DMS53 treated with DMSO at 0.1 percent for 48 hours (cell line): ENCODE measurements at regions not wholly inside any gene's neighbourhood (a gene's known extent, or its start where the extent isn't known, plus 50 kb on each side); places are given as distances from the start of the nearest gene placed in this dataset.

Experiments used
- DNase-seq: peaks from one replicate; lab custom pipeline; 2025; ENCODE audit not compliant: unreplicated experiment; lab: John Stamatoyannopoulos, UW

DNA sequence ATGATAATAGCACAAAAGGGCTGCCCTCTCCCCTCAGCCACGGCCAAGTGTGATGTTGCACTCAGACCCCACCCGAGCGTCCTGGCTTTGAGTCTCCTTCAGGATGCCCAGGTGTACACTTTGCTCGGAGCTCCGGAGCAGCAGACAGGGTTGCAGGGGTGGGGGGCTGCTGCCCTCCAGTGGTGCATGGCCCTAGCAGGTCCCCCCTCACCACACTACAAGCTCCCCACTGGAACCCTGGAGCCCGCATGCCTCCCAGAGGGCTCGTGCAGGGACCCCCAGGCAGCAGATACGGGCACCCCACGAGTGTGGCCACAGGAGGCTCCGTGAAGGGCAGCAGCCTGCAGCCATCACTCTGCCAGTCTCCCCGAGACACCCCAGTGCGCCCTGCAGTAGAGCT, 69.9 kb upstream of the C14orf180 start:
- DNase-seq: no peak

DNA sequence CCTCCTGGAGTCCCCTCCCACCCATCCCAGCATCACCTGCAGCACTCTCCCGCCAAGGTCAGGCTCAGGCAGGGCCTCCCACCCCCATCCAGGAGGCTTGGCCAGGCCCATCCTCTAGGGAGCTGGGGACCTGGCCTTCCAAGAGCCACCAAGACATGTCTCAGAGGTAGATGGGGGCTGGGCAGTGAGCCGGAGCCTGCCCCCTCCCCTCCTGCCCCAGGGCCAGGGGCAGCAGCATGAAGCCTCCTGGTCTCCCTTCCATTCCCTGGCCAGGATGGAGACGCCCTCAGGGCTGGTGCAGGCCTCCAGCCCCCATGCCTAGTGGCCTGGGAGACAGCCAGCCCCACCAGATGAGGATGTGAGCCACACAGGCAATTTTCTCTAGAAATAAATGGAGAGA, 69.3 kb upstream of the C14orf180 start:
- DNase-seq: no peak

DNA sequence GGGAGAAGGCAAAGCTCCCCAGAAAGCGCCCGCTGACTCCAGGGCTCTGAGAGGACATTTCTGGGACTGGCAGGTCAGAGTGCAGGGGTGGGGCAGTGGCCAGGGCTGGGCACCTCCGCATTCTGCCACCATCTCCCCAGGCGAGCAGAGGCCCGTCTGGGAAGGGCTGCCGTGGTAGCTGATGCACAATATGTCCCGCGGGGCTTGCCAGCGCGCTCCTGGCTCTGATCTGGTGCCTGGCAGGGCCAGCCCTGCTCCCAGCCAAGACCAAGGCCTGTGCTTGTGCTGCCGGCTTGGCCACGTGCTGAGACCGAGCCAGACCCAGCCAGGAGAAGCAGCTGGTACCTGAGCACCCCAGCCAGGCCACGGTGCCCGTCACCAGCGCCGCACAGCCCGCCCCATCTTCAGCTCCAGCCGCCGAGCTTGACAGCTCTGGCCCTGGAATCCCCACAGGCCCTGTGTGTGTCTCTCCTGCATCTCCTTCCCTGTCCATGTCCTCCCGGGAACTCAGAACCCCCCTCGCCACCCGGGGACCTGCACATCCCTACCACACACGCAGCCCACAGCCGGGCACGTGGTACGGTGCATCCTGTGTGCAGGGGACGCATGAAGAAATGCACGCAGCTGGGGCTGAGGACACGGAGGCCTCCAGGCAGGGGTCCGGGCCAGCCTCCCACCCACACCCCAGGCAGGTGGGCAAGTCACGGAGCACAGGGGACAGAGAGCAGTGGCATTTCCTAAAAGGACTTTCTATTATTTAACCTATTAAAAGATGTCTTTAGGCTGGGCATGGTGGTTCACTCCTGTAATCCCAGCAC, 68.6 kb upstream of the C14orf180 start:
- DNase-seq: no peak

DNA sequence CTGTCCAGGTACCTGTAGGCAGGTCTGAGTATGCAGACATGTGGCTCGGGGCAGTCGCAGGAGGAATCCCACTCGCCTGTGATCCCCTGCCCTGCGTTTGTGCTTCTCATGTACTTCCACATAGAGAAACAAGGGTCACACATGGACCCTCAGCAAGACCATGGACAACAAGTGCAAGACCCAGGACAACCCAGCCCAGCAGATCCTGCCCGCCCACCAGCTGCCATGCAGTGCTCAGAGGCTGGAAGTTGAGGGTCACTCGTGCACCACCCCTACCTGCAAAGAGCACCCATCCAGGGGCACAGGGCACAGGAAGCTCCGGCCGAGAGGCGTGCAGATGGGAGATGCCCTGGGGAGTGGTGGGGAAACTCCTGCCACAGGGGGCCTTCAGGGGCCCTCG, 67.5 kb upstream of the C14orf180 start:
- no peak for DNase-seq

DNA sequence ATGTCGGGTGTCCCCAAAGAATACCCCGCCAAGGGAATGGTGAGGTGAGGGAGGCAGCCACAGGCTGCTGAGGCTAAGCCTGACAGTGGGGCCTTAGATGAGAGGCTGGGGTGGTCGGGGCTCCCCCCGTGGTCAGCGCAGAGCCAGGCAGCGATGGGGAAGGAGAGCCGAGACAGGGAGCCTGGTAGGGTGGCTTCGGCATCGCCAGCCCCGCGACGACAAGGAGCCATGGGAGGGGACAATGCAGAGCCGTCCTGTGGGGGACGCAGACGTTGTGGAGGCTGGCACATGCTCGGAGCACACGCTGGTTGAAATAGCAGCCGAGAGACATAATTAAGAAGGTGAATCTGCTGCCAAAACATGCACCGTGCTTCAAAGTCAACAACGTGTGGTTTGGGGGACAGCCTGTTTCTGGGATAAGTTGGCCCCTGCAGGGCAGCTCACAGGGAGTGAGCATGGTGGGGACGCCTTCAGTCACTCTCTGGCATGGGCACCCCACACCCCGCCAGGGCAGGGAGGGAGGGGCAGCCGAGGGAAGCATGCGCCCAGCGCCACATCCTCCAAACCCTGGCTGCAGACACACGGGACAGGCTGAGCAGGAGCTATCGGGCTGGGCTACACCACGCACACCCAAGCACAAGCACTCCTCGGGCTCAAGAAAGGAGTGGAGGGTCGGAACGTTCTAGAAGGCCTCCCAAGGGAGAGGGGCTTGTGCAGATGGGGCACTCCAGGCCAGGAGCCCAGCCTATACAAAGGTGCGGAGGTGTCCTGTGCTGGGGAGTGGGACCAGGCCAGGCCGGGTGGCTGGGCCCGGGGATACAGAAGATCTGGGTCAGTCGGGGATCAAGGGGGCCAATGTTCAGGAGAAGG, 66.6 kb upstream of the C14orf180 start:
- DNase-seq: no peak

DNA sequence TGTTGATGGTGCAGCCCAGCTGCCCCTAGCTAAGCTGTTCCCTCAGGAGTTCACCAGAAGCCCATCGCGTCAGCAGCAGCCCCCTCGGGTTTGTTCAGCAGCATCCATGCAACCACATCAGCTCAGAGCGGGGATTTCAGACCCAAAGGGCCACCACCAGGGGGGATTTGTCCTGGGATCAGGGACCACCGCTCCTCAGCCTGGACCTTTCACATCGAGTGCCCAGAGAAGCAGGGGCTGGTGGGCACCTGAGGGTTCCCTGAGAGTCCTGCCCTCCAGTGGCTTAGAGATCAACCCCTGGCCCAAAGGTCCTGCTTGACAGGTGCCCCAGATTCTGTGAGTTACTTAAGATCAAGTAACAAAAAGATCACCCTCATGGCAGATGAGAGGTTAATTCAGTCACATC, 65.9 kb upstream of the C14orf180 start:
- no peak for DNase-seq

DNA sequence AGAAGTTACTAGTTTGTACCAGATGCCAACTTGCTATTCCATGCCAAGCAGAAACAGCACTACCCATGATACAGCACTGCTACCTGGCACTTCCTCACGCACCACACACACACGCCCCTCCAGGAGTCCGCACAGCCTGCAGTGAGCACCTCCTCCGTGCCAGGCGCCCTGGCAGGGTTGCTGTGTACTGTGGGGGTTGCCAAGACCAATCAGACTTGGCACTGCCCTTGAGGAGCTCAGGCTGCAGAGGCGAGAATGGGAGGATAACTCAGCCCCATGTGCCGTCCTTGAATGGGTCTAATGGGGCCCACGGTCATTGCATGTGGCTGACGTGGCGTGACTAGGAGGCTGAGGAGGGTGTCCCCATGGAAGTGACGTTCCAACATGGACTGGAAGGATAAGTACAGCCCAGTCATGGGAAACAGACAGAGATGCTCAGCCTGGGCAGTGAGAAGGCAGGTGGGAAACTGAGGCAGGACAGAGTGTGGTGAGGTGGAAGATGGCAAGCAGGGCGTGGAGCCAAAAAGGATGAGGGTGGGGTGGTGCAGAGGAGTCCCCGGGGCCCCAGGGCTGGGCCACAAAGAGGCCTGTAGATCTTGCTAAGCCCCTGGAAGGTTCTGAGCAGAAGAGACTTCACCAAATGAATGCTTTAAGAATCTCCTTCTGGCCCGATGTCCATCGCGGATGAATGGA, 65.3 kb upstream of the C14orf180 start:
- DNase-seq: no peak

DNA sequence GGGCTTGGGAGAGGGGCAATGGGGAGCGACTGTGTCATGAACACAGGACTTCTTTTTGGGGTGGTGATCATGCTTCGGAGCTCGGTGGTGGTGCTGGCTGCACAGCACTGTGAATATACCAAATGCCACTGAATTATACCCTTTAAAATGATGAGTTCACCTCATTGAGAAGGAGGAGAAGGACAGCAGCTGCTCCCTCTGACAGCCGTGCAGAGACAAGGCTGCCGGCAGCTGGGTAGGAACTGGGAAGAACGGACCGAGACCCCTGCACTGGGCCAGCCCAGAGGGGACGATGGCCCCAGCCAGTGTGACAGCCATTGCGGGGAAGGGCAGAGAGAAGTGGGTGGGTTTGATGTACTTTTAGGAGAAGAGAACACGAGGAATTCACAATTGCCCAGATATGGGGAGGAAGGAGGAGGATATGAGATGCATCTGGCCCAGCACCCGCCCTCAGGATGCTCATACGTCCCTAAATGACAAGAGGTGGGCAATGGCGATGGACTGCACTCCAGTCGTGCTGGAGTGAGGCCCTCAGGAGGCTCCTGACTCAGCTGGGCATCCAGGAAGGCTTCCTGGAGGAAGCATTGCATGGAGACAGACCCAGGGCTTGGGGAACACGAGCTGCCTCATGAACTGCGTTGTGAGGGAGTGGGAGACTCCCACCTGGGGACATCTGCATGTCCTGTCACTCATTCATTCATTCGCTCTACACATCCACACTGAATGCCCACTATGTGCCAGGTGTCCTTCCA, 64.3 kb upstream of the C14orf180 start:
- no peak for DNase-seq

DNA sequence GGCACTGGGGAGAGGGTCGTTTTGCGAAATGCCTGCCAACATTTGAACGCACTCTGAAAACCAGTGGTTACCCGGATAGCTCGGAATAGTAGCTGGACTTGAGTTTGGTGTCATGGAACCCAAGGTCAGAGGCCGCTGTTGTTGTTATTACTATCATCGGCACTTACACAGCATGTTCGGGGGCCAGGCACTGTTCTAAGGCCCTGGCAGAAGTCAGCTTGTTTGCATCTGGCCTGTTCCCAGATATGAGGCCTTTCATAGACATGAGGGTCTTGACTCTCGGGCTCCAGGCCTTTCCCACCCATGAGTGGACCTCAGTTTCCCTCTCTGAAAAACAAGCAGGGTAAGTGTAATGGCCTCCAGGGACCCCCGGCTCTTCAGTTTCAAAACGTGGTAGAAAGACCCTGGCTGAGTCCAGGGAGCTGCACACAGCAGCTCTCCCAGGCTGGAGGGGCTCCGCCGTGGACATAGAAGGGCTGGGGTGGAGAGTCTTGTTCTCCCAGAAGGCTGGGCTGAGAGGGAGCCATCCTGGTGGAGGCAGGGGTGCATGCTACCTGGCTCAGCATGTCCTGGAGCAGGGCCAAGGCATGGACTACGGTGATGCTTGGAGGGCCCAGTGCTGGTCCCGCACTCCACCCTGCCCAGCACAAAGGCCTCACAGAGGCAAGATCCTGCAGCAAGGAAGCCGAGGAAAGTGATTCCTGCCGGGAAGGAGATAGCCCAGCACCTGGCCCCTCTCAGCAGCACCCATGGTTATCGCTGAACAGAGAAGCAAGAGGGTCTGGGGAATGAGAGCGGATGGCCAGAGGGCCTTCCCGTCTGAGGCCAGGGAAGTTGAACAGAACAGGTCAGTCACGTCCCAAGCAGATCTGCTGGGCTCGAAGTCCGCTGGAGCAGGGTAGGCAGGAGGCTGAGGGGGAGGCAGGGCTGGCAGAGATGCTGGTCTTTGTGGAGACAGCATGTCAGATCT, 63.5 kb upstream of the C14orf180 start:
- DNase-seq: no peak

DNA sequence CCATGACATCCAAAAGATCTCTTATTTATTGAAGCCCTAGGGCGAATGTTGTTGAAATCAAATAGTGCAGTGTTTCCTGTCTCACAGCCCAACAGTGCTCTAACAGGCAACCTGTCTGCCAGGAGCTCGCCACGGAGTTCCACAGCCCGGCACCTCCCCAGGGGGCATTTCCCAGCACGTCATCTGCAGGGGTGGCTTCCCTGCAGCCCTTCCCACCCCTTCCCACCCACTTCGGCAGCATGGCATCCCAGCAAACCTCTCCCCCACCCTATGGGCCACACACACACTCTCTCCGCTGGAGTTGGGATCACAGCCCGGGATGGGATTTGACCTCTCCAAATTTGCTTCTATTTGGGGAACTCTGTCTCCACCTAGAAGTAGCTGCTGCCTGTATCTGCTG, 62.7 kb upstream of the C14orf180 start:
- no peak for DNase-seq

DNA sequence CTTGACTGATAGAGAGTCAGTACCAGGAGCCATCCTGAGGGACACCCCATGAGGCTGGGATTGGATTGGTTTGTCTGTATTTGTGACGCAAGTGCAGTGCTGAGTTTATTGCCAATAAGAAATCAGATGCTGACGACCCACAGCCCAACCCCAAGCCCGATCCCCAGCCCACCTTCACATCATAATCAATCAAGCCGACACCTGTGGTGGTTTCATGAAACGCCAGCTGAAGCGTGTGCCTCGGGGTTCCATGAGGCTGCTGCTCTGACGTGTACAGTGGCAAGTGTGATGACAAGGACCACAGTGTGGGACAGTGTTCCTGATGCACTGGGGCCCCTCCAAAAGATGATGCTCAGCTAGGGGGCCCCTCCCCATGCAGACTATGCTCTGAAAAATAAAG, 62.1 kb upstream of the C14orf180 start:
- DNase-seq: no peak

DNA sequence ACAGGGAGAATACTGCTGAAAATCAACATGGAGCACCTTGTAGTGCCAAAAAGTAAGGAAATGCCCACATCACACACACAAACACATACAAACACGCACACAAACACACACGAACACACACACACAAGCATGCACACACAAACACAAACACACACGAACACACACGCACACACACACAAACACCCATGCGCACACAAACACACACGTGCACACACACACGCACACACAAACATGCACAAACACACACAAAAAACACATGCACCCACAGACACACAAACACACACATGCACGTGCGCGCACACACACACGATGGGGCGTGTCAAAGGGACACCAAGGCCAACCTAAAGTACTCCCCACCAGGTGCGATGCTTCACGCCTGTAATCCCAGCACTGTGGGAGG, 61.7 kb upstream of the C14orf180 start:
- no peak for DNase-seq

DNA sequence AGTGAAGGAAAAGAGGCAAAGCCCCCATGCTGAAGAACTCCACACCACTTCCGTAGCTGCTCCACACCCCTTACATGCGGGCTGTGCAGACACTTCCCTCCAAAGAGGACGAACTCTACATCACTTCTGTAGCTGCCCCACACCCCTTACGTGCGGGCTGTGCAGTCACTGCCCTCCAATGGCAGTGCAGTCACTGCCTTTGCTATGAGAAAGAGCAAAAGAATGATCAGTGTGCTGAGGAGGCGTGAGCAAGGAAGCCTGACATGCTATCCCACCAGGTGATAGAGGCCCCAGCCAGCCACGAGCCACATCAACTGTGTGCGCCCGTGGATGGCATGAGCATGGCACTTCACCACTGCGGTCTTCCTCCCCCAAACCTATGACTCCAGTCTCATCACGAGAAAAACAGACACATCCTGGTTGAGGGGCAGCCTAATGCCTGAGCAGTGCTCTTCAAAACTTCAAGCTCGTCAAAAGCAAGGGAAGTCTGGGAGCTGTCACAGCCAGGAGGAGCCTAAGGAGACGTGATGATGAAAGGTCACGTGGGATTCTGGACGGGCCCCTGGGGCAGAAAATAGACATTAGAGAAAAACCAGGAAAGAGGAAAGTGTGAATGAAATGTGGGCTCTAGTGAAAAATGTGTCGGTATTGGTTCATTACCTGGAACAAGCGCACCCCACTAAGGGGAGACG, 60.8 kb upstream of the C14orf180 start:
- no peak for DNase-seq

DNA sequence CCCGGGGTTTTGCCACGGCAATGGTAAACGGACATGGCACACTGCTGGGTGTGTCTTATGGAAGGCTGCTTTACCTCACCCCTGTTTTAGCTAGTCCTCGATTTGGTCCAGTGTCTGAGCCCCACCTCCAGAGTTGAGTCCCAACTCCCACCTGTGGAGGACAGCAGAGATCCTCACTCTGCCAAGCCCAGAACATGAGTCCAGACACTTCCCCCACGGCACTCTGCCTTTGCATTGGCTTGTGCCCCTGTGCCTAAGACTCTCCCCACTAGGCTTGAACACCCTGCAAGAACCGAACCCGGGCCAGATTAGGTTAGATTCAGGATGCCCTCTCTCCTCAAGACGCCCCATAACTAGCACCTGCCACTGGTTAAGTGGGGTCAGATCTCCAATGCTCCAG, 59.8 kb upstream of the C14orf180 start:
- DNase-seq: no peak

DNA sequence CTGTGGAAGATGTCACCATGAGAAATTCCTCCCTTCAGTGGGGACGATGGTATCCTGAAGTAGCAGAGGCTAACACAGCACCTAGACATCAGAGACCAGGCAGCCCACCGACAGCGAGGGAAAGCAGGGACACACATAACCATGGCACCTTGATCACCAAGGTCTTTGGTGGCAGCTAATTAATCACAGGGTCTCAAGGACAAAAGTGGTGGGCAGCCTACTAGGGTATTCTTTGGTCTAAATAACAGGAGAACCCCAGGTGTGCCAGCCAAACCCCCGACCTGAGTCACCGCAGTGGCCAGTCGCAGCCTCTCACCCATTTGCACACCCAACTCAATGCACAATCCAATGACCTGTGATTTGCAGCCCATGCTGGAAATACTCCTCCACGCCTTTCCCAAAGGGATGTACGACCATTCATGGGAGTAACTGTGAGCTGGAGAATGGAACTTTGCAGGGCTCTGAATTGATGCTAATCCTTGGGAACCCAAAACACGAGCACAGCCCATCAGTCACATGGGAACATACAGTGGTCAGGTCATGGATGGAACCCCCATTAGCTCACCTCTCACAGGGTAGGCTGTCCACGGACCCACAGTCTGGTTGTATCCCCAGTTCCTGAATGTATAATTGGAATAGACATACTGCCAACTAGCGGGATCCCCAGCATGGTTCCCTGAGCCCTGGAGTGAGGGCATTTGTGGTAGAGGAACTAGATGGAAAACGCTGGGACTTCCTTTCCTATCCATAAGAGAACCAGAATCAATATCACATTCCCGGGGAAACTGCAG, 58.7 kb upstream of the C14orf180 start:
- DNase-seq: no peak

DNA sequence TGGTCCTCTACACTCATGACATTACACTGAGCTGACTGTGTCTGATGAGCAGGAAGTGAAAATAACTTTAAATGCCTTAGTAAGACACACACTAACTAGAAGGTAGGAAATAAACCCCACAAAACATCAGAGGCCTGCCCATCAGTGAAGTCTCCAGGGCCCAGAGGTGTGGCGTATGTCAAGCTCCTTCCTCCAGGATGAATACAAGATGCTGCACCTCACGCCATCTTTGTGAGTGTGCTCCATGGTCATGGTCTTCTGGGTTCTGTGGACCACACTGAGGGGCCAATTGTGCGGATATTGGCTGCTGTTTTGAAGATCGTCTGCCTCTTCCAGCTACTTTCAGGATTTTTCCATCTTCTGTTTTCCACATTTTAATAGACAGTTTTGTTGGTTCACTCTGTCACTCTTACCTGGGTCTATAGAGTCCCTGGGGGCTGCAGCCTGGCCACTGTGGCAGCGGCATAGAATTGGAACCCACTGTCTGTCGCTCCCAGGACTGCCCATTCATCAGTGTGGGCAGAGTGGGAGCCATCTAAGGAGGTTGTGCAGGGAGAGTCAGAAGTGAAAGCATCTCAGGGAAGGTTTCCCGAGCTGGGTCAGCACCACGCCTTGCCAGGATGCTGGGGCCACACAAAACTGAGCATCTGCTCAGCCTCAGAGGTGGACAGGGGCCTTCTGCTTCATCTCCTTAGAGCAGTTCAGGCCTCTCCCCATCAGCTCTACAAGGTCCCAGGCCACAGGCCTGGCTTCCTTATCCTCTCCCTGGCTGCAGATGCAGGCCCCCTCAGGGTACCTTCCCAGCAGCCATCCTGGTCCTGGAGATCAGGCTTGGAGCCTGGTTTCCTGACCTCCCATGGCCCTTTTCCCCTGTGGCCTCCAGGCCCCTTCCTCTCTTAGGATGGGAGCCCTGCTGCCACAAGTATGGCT, 57.5 kb upstream of the C14orf180 start:
- DNase-seq: no peak

DNA sequence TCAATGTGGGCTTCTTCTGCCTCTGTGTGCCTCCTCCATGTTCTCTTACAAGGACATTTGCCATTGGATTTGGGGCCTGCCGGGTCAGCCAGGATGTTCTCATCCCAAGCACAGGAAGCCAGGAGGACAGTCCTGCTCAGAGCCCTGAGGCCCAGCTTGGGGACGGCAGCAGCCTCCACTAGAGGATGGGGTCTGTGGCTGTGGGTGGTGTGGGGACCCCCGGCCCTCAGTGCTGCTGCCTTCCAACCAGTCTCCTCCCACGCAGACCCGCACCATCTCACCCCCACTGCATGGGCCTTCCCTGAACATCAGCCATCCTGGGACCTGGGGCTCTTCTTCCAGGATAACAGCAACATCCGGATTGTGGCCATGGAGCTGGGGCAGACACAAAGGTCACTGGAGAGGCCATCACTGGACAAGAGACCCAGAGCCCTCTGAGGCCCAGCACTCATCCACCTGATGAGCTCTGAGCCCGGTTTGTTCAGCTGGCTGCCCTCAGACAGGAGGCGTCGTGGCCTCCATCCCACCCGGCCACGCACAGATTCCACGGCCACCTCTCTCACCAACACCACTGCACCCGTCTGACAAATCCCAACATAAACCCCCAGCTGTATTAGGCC, 56.5 kb upstream of the C14orf180 start:
- DNase-seq: no peak
